ENCODE measurements at regions not wholly inside any gene's neighbourhood (a gene's known extent, or its start where the extent isn't known, plus 50 kb on each side); places are given as distances from the start of the nearest gene placed in this dataset.

GRCh38 chr3:109806929-109807328 is 469.6 kb upstream of the DPPA4 start:
- Histone ChIP-seq H3K27me3 (no peaks in the 10 kb centered on the region), H3K4me1 (peaks cover 12 to 40% (median 20%) of the 10 kb centered on the region in 10 experiments; a peak in 19 of 20 replicates), H3K27ac (peak overlapping the region in 10 of 11 experiments; percentile 66 to 91 (median 84); a peak in 21 of 22 replicates), H3K9me3 (replicated peaks in 1 of 11) (peaks cover 0 to 17% (median 8%) of the 10 kb centered on the region in 11 experiments; a peak in 13 of 22 replicates), H3K4me2 (peak overlapping the region; percentile 48 to 74 (median 66); a peak in 21 of 22 replicates), H3K4me3 (peak overlapping the region in 7 of 10 experiments; percentile 12 to 50 (median 37); a peak in 7 of 20 replicates), H3K9ac (peak overlapping the region in 10 of 11 experiments; percentile 25 to 77 (median 60); a peak in 16 of 22 replicates), H3K36me3 (no peaks in the 10 kb centered on the region), H4K20me1 (no peaks in the 10 kb centered on the region)
- peak in 3 of 11 experiments; percentile 22 to 80 (median 69); a peak in 6 of 22 replicates for TF ChIP-seq Cebpa-rat (IDR thresholded peaks at IDR 0.05)

- Histone ChIP-seq H3K4me1 (peaks cover 12 to 40% (median 20%) of the 10 kb centered on the region in 10 experiments; a peak in 19 of 20 replicates), H3K27ac (no peak overlapping the region), H3K4me2 (no peak overlapping the region), H3K27me3 (no peaks in the 10 kb centered on the region), H4K20me1 (no peaks in the 10 kb centered on the region), H3K9ac (no peak overlapping the region), H3K36me3 (no peaks in the 10 kb centered on the region), H3K4me3 (no peak overlapping the region), H3K9me3 (replicated peaks in 1 of 11) (peaks cover 0 to 17% (median 8%) of the 10 kb centered on the region in 11 experiments; a peak in 13 of 22 replicates)
- TF ChIP-seq Cebpa-rat (IDR thresholded peaks at IDR 0.05) = no peak
Measured at GRCh38 chr3:109809513-109809912, 472.2 kb upstream of the DPPA4 start.

- no peaks in the 10 kb centered on the region for H3K4me1 ChIP-seq
- H3K4me3 ChIP-seq = no peak overlapping the region
- H3K27ac ChIP-seq = no peak overlapping the region
- H3K27me3 ChIP-seq = no peaks in the 10 kb centered on the region
- H4K20me1 ChIP-seq = no peaks in the 10 kb centered on the region
- no peak overlapping the region for H3K9ac ChIP-seq
- 0 out of 22 replicates have a peak, but pooled peaks cover 0 to 3% (median 0%) of the 10 kb centered on the region in 11 experiments for H3K9me3 ChIP-seq (replicated peaks in 1 of 11)
- TF ChIP-seq Cebpa-rat (IDR thresholded peaks at IDR 0.05) = no peak
- H3K36me3 ChIP-seq = no peaks in the 10 kb centered on the region
- H3K4me2 ChIP-seq = no peak overlapping the region
Measured at GRCh38 chr3:109818081-109818480, 480.7 kb upstream of the DPPA4 start.

- Histone ChIP-seq H3K4me2 (no peak overlapping the region), H3K4me3 (no peak overlapping the region), H3K9ac (no peak overlapping the region), H3K27ac (no peak overlapping the region), H3K36me3 (no peaks in the 10 kb centered on the region), H3K27me3 (no peaks in the 10 kb centered on the region), H3K4me1 (no peaks in the 10 kb centered on the region), H3K9me3 (replicated peaks in 1 of 11) (no peaks in the 10 kb centered on the region), H4K20me1 (no peaks in the 10 kb centered on the region)
- TF ChIP-seq Cebpa-rat (IDR thresholded peaks at IDR 0.05) = no peak
Measured at GRCh38 chr3:109819734-109820133, 482.4 kb upstream of the DPPA4 start.

- Histone ChIP-seq H3K27ac (no peak overlapping the region), H3K9ac (no peak overlapping the region), H3K4me2 (no peak overlapping the region), H3K4me1 (no peaks in the 10 kb centered on the region), H4K20me1 (no peaks in the 10 kb centered on the region), H3K36me3 (no peaks in the 10 kb centered on the region), H3K4me3 (no peak overlapping the region), H3K9me3 (replicated peaks in 1 of 11) (no peaks in the 10 kb centered on the region), H3K27me3 (no peaks in the 10 kb centered on the region)
- no peak for TF ChIP-seq Cebpa-rat (IDR thresholded peaks at IDR 0.05)
Measured at GRCh38 chr3:109825971-109826810, 488.8 kb upstream of the DPPA4 start.

GRCh38 chr3:109831403-109831802 is 494.1 kb upstream of the DPPA4 start:
- Histone ChIP-seq H3K4me1 (no peaks in the 10 kb centered on the region), H4K20me1 (no peaks in the 10 kb centered on the region), H3K27ac (no peak overlapping the region), H3K9me3 (replicated peaks in 1 of 11) (no peaks in the 10 kb centered on the region), H3K4me2 (no peak overlapping the region), H3K4me3 (no peak overlapping the region), H3K27me3 (no peaks in the 10 kb centered on the region), H3K9ac (no peak overlapping the region), H3K36me3 (no peaks in the 10 kb centered on the region)
- no peak for TF ChIP-seq Cebpa-rat (IDR thresholded peaks at IDR 0.05)

GRCh38 chr3:109835958-109836357 is 498.6 kb upstream of the DPPA4 start:
- TF ChIP-seq Cebpa-rat (IDR thresholded peaks at IDR 0.05) = no peak
- H3K9me3 ChIP-seq (replicated peaks in 1 of 11) = no peaks in the 10 kb centered on the region

GRCh38 chr3:109851854-109852253 is 514.5 kb upstream of the DPPA4 start:
- H3K4me2 ChIP-seq = no peak overlapping the region
- H3K27me3 ChIP-seq = no peaks in the 10 kb centered on the region
- H3K36me3 ChIP-seq = peaks cover 0 to 3% (median 0%) of the 10 kb centered on the region in 11 experiments; a peak in 1 of 22 replicates
- no peak for TF ChIP-seq Cebpa-rat (IDR thresholded peaks at IDR 0.05)
- no peak overlapping the region for H3K27ac ChIP-seq
- no peak overlapping the region for H3K9ac ChIP-seq
- H3K4me3 ChIP-seq = no peak overlapping the region
- H4K20me1 ChIP-seq = no peaks in the 10 kb centered on the region
- no peaks in the 10 kb centered on the region for H3K4me1 ChIP-seq
- peaks cover 19 to 33% (median 22%) of the 10 kb centered on the region in 11 experiments for H3K9me3 ChIP-seq (replicated peaks in 1 of 11)

More at GRCh38 chr3:109835958-109836357, 498.6 kb upstream of the DPPA4 start:
- no peak overlapping the region for H3K4me3 ChIP-seq
- H4K20me1 ChIP-seq = no peaks in the 10 kb centered on the region
- no peaks in the 10 kb centered on the region for H3K36me3 ChIP-seq
- H3K27me3 ChIP-seq = no peaks in the 10 kb centered on the region
- H3K9ac ChIP-seq = no peak overlapping the region
- H3K27ac ChIP-seq = no peak overlapping the region
- no peaks in the 10 kb centered on the region for H3K4me1 ChIP-seq
- no peak overlapping the region for H3K4me2 ChIP-seq

- H4K20me1 ChIP-seq = no peaks in the 10 kb centered on the region
- H3K27ac ChIP-seq = no peak overlapping the region
- peaks cover 0 to 3% (median 0%) of the 10 kb centered on the region in 11 experiments; a peak in 1 of 22 replicates for H3K36me3 ChIP-seq
- TF ChIP-seq Cebpa-rat (IDR thresholded peaks at IDR 0.05) = no peak
- no peak overlapping the region for H3K9ac ChIP-seq
- H3K9me3 ChIP-seq (replicated peaks in 1 of 11) = peaks cover 19 to 33% (median 22%) of the 10 kb centered on the region in 11 experiments
- H3K27me3 ChIP-seq = no peaks in the 10 kb centered on the region
- no peaks in the 10 kb centered on the region for H3K4me1 ChIP-seq
- H3K4me2 ChIP-seq = no peak overlapping the region
- no peak overlapping the region for H3K4me3 ChIP-seq
Measured at GRCh38 chr3:109852283-109852682, 514.9 kb upstream of the DPPA4 start.
